Transverse colon (tissue), 3 donors: ENCODE measurements at regions not wholly inside any gene's neighbourhood (a gene's known extent, or its start where the extent isn't known, plus 50 kb on each side); places are given as distances from the start of the nearest gene placed in this dataset.

ENCODE experiments used
- CTCF ChIP-seq, 5 experiments: fragments of 200-600 bp in 3 of 5; fragments of 450-650 bp in 2 of 5; sonication (generic) in 3 of 5; IDR thresholded peaks; 1 replicate in 2 of 5; 2 replicates in 3 of 5; pipeline ENCODE4 v1.5.1; 2016 to 2017; ENCODE audit warnings: antibody characterized with exemption in 5 of 5, inconsistent platforms in 3 of 5, mild to moderate bottlenecking in 2 of 5, moderate library complexity in 1 of 5
- POLR2A ChIP-seq: fragments of 450-650 bp; IDR thresholded peaks from one replicate; pipeline ENCODE4 v1.6.1; 2016; ENCODE audit warnings: antibody characterized with exemption, mild to moderate bottlenecking, moderate library complexity

GRCh38 chr6:26185802-26186201, 98.6 kb downstream of the HFE start:
- TF ChIP-seq CTCF (IDR thresholded peaks at IDR 0.05) (no peak), POLR2A (no peak)
